GM21515 (cell line): ENCODE measurements at regions not wholly inside any gene's neighbourhood (a gene's known extent, or its start where the extent isn't known, plus 50 kb on each side); places are given as distances from the start of the nearest gene placed in this dataset.
"Not testable (repeated sequence)": the region's sequence is repeated elsewhere in the genome, so short reads cannot be mapped to it uniquely, and the experiment has no call there.

Experiments used
- ATAC-seq: cut with Tn5 transposase; IDR thresholded peaks from one replicate; pipeline ENCODE4 v1.9.1; 2021; ENCODE audit not compliant: unreplicated experiment

DNA sequence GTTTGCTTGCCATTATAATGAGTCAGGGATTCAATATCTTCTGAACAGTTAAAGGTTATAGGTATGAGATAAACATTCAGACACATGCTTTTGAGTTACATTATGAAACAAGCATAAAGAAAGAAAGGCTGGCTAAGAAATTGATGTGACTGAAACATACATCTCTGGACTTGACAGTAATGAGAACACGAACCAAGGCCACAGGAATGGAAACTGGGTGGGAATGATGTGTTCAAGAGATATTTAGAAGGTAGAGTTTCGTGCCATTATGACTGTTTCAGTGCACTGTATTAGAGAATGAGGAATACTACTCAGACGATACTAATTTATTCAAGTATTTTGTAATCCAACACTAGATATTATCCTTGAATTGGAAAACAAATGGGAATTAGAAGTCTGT, 332.1 kb upstream of the MAGI2 start:
- ATAC-seq: no peak

DNA sequence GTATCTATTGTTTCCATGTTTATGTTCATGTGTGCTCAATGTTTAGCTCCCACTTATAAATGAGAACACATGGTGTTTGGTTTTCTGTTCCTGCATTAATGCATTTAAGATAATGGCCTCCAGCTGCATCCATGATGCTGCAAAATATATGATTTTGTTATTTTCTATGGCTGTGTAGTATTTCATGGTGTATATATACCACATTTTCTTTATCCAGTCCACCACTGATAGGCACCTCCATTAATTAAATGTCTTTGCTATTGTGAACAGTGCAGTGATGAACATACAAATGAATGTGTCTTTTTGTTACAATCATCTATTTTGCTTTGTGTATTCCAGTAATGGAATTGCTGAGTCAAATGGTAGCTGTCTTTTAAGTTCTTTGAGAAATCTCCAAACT, 329.4 kb upstream of the MAGI2 start:
- ATAC-seq: no peak

GRCh38 chr7:79782256-79782655, 328.8 kb upstream of the MAGI2 start:
- no peak for ATAC-seq

DNA sequence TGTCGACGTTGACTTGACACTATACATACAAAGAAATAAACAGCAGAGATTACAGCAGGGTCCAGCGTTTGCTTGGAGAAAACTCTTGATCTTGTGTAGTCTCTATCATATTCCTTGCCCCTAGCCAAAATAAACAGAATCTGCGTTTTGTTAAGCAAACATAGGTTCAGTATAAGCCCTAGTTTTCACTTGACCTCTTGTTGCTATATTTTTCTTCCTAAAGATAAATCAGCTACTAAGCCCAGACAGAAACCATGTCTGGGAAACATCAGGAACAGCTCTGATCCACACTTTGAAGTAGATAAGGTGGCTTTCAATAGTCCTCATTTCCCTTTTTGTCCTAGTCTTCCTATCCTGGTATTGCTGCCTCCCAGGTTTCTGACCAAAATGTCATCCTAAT, 328.2 kb upstream of the MAGI2 start:
- no peak for ATAC-seq

DNA sequence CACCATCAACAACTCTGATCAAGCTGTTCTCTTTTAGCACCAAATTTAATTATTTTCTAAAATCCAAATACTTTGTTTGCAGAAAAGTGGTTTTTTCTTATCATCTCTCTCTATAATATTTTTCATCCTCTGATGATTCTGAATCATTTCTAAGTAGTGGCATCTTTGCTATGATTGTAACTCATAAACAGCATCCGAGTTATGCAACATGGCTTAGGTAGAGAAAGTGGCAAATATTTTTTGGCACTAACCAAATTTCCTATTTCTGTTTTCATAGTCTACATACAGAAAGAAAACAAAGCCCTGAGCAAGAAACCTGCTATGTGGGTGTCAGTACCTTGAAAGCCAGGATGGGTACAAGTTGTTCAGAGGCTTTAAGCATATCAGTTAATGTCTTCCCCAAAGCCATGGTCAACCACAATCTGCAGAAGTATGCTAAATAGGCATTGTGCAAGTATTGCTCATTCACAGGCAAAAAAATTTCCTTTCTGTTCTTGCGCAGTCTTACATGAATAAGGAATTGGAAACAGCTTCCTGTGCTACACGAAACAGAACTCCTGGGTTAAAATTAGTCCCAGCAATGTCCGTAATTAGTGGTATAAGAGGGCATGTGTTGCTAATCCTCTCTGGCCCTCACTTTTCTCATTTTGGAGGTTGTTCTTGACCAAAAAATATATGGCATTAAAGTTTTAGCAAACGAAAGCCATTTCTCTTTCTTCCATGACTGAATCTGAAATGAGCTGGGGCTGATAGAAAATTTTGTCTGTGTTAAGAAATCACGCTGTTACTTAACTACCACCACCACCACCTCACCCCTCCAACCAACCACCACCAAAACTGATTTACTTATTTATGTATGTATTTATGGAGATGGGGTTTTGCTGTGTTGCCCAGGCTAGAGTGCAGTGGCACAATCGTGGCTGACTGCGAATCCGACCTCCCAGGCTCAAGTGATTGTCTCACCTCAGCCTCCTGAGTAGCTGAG, 325.6 kb upstream of the MAGI2 start:
- ATAC-seq: no peak

- ATAC-seq: no peak
Measured at GRCh38 chr7:79775911-79776310, 322.4 kb upstream of the MAGI2 start.

DNA sequence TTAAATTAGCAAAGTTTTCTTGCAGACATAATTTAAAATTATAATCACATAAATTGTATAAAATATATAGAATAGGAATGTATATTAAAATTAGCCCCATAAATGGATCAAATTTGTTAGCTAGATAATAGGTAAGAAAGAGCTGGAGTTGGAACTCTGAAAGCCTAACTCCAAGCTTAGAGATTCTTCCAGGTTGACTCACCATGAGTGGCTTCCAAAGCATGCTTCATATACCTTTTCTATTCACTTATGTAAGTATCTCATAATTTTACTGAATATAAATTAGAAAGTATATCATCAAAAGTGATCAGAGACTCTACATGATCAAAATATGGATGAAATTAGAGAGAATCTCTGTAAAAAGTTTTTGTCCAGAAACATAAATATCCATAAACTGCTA, 320.7 kb upstream of the MAGI2 start:
- no peak for ATAC-seq

- ATAC-seq: no peak
Measured at GRCh38 chr7:79770970-79771369, 317.5 kb upstream of the MAGI2 start.

- no peak for ATAC-seq
Measured at GRCh38 chr7:79770063-79770462, 316.6 kb upstream of the MAGI2 start.

- ATAC-seq: not testable (repeated sequence)
Measured at GRCh38 chr7:79767876-79768560, 314.6 kb upstream of the MAGI2 start.

DNA sequence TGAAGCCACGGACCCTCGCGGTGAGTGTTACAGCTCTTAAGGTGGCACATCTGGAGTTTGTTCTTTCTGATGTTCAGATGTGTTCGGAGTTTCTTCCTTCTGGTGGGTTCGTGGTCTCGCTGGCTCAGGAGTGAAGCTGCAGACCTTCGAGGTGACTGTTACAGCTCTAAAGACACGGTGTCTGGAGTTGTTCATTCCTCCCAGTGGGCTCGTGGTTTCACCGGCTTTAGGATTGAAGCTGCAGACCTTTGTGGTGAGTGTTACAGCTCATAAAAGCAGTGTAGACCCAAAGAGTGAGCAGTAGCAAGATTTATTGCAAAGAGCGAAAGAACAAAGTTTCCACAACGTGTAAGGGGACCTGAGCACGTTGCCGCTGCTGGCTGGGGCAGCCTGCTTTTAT, 313.7 kb upstream of the MAGI2 start:
- ATAC-seq: not testable (repeated sequence)

DNA sequence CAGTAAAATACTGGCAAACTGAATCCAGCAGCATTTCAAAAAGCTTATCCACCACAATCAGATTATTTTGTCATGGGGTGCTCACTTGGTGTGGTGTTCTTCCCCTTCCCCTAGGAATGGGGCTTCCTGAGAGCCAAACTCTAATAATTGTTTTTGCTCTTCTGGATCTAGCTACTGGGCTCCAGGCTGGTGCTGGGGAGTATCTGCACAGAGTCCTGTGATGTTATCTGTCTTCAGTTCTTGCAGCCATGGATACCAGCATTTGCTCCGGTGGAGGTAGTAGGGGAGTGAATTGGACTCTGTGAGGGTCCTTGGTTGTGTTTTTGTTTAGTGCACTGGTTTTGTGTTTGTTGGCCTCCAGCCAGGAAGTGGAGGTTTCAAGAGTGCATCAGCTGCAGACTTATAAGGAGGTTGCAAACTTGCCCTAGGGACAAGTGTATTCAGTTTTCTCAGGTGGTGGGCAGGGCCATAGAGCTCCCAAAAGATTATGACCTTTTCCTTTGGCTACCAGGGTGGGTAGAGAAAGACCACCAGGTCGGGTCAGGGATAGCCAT, 308.5 kb upstream of the MAGI2 start:
- ATAC-seq: no peak

GRCh38 chr7:79750941-79751340, 297.5 kb upstream of the MAGI2 start:
- ATAC-seq: not testable (repeated sequence)

DNA sequence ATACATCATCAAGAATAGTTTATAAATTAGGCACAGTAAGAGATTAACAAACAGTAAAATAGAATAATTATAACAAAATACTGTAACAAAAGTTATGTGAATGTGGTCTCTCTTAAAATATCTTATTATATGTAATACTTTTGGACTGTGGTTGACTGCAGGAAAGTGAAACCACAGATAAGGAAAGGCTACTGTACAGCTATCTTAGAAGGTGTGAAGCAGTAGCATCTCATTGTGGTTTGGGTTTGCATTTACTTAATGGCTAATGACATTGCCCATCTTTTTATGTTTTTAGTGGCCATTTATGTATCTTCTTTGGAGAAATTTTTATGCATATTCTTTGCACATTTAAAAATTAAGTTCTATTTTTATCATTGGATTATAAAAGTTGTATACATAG, 296.4 kb upstream of the MAGI2 start:
- no peak for ATAC-seq

- ATAC-seq: no peak
Measured at GRCh38 chr7:79741684-79742083, 288.2 kb upstream of the MAGI2 start.

DNA sequence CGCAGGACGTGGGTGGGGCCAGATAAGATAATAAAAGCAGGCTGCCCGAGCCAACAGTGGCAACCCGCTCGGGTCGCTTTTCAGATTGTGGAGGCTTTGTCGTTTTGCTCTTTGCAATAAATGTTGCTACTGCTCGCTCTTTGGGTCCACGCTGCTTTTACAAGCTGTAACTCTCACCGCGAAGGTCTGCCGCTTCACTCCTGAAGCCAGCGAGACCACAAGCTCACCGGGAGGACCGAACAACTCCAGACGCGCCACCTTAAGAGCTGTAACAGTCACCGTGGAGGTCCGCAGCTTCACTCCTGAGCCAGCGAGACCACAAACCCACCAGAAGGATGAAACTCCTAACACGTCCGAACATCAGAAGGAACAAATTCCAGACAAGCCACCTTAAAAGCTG, 286.6 kb upstream of the MAGI2 start:
- no peak for ATAC-seq

DNA sequence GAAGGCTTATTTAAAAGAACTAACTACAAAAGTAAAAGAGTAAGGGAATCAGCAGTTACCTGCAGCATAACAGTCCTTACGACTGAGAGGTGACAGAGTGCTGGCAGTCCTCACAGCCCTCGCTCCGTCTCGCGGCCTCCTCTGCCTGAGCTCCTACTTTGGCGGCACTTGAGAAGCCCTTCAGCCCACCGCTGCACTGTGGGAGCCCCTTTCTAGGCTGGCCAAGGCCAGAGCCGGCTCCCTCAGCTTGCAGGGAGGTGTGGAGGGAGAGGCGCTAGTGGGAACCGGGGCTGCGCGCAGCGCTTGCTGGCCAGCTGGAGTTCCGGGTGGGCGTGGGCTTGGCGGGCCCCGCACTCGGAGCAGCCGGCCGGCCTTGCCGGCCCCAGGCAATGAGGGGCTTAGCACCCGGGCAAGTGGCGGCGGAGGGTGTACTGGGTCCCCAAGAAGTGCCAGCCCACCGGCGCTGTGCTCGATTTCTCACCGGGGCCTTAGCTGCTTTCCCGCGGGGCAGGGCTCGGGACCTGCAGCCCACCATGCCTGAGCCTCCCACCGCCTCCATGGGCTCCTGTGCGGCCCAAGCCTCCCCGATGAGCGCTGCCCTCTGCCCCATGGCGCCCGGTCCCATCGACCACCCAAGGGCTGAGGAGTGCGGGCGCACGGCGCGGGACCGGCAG, 285.7 kb upstream of the MAGI2 start:
- ATAC-seq: not testable (repeated sequence)

DNA sequence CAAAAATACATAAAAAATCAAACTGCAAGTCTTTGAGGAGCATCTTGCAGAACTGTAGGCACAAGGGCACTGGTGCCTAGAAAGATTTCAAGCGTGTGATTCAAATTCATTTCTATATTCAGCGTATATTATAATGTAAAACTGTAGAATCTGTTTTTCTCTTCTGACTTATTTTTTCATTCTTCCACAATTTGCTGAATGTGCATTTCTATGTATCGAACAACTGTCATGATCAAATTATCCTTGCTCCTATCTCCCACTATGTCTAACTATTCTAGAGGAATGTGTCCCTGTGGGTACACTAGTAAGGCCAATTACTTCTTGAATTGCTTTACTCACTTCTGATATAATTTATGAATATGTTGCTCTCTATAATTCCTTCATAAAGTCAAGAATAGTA, 283.0 kb upstream of the MAGI2 start:
- no peak for ATAC-seq

GRCh38 chr7:79735012-79735411, 281.5 kb upstream of the MAGI2 start:
- ATAC-seq: no peak

- no peak for ATAC-seq
Measured at GRCh38 chr7:79734181-79734580, 280.7 kb upstream of the MAGI2 start.

DNA sequence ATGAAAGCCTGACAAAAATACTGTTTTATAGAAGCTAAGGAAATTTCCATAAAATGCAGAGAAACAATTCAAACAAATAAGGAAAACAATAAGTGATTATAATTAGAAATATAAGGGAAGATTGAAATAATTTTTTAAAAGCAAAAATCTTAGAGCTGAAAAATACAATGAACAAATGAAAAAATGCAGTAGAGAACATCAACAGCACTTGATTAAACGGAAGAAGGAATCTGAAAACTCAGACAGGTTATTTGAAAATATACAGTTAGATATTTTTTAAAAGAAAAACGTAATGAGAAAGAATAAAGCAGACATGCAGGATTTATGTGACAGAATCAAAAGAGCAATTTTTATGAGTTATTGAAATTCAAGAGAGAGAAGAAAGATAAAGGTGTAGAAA, 279.1 kb upstream of the MAGI2 start:
- no peak for ATAC-seq
